ENCODE measurements at regions not wholly inside any gene's neighbourhood (a gene's known extent, or its start where the extent isn't known, plus 50 kb on each side); places are given as distances from the start of the nearest gene placed in this dataset.

GRCh38 chr6:28769626-28770402 is 154.0 kb downstream of the TRIM27 start:
- TF ChIP-seq CTCF (IDR thresholded peaks at IDR 0.05), result no peak
- Mint-ChIP-seq H3K27me3 (peaks cover 96% of the 10 kb centered on the region), H3K4me1 (peaks cover 3% of the 10 kb centered on the region), H3K4me3 (no peak overlapping the region), H3K27ac (no peak overlapping the region), H3K9me3 (peaks cover 13% of the 10 kb centered on the region), H3K36me3 (ENCODE audit: low read depth) (no peaks in the 10 kb centered on the region)
- ChIA-PET CTCF (no interaction called here), POLR2A (no interaction called here)
- DNase-seq (no peak), ATAC-seq (ENCODE audit: low read depth) (no peak)
- intact Hi-C loops (cut with micrococcal nuclease), result no loop called here

DNA sequence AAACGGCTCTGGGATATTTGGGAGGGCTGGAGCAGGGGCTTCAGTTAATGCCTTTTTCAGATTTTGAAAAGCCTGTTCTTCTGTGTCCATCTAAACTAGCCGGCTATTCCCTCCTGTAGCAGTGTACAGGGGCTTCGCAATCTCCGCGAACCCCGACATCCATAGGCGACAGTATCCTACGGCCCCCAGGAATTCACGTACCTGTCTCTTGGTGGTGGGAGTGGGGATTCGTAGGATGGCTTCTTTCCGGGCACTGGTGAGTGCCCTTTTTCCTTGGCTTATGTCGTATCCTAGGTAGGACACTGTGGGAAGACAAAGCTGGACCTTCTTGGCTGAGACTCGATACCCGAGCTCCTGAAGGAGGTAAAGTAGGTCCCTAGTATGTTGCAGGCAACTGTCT is 153.1 kb downstream of the TRIM27 start:
- Mint-ChIP-seq H3K27me3 (peaks cover 96% of the 10 kb centered on the region), H3K4me3 (no peak overlapping the region), H3K36me3 (ENCODE audit: low read depth) (no peaks in the 10 kb centered on the region), H3K27ac (no peak overlapping the region), H3K9me3 (peaks cover 16% of the 10 kb centered on the region), H3K4me1 (peaks cover 3% of the 10 kb centered on the region)
- intact Hi-C loops (cut with micrococcal nuclease), result no loop called here
- no peak for TF ChIP-seq CTCF (IDR thresholded peaks at IDR 0.05)
- DNase-seq (no peak), ATAC-seq (ENCODE audit: low read depth) (no peak)
- POLR2A ChIA-PET, result no interaction called here
- CTCF ChIA-PET, result no interaction called here

- no peak for TF ChIP-seq CTCF (IDR thresholded peaks at IDR 0.05)
- Mint-ChIP-seq H3K4me3 (no peak overlapping the region), H3K9me3 (peaks cover 22% of the 10 kb centered on the region), H3K27ac (no peak overlapping the region), H3K27me3 (peaks cover 97% of the 10 kb centered on the region), H3K4me1 (peaks cover 3% of the 10 kb centered on the region), H3K36me3 (ENCODE audit: low read depth) (no peaks in the 10 kb centered on the region)
- no peak for ATAC-seq (ENCODE audit: low read depth)
- ChIA-PET CTCF (no interaction called here), POLR2A (no interaction called here)
- intact Hi-C loops (cut with micrococcal nuclease), result no loop called here
- no peak for DNase-seq
Observed at GRCh38 chr6:28771401-28772267, 152.2 kb downstream of the TRIM27 start.

DNA sequence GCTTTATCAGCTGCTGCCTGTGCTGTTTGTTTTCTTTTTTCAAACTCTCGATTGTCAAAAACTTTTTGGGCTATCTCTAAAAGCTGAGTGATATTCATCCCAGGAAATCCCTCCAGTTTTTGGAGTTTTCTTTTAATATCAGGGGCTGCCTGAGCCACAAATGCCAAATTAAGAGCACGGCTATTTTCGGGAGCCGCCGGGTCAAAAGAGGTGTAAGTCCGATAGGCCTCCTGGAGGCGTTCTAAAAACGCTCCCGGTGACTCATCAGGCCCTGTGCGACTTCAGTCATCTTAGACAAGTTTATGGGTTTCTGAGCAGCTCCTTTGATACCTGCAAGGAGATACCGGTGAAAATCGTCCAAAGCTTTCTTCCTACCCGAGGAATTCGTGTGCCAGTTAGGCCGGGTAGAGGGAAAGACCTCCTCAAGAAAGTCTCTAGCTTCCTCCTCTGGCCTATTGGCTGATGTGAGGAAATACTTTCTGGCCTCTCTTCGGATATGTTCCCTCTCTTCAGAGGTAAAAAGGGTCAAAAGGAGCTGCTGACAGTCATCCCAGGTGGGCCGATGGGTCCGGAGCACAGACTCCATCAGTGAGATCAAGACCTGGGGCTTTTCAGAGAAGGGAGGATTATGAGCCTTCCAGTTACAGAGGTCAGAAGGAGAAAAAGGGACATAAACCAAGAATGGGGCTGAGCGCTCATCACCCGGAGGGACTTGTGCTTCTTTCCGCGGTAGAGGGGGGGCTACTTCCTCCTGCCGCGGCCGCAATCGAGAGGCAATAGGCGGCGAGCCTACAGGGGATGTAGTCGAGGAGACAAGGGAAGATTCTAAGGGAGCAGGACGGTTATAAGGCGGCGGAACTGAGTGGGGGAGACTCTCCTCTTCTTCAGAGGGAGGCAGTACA is 151.1 kb downstream of the TRIM27 start:
- intact Hi-C loops (cut with micrococcal nuclease), result no loop called here
- POLR2A ChIA-PET, result no interaction called here
- ATAC-seq (ENCODE audit: low read depth) (no peak), DNase-seq (no peak)
- H3K9me3 Mint-ChIP-seq, result peaks cover 22% of the 10 kb centered on the region
- peak overlapping the region; percentile 32 for H3K4me3 Mint-ChIP-seq
- H3K27me3 Mint-ChIP-seq, result peaks cover 95% of the 10 kb centered on the region
- CTCF ChIA-PET, result no interaction called here
- TF ChIP-seq CTCF (IDR thresholded peaks at IDR 0.05), result no peak
- H3K27ac Mint-ChIP-seq, result no peak overlapping the region
- peaks cover 3% of the 10 kb centered on the region for H3K4me1 Mint-ChIP-seq
- H3K36me3 Mint-ChIP-seq (ENCODE audit: low read depth), result no peaks in the 10 kb centered on the region

Measured in activated B cell treated with CpG ODN at 0.5 μM for 24 hours (primary cell).